Panc1 (cell line): ENCODE measurements at regions not wholly inside any gene's neighbourhood (a gene's known extent, or its start where the extent isn't known, plus 50 kb on each side); places are given as distances from the start of the nearest gene placed in this dataset.

ENCODE experiments used
- ATAC-seq: fragments of 200-7000 bp; cut with Tn5 transposase; 2 replicates; pipeline ENCODE4 v1.9.1; 2020; ENCODE audit warnings: mild to moderate bottlenecking, moderate library complexity
- BruUV-seq: library from RNA; stranded (reverse); fragments of 400-500 nt; replicated peaks from 2 replicates; lab custom pipeline; 2021; lab: Mats Ljungman, UMichigan
- CTCF ChIA-PET: fragments of 300-600 bp; sonication (Branson Sonifier 250); formaldehyde crosslinking; loops from one replicate; lab custom pipeline; 2022; ENCODE audit warnings: antibody characterized with exemption; lab: Charles Lee
- POLR2A ChIA-PET: fragments of 300-600 bp; sonication (Branson Sonifier 250); formaldehyde crosslinking; loops from one replicate; lab custom pipeline; 2022; ENCODE audit warnings: antibody characterized with exemption; lab: Charles Lee
- DNase-seq: peaks from one replicate; pipeline ENCODE4 v3.0.0-alpha.2; 2010; ENCODE audit warnings: low read depth, low spot score
- H3K27ac ChIP-seq: 2 replicates; pipeline ENCODE4 v1.5.1; 2011; ENCODE audit warnings: mild to moderate bottlenecking, low read length, inconsistent platforms
- H3K27me3 ChIP-seq: fragments of 200-500 bp; sonication (Bioruptor generic); 2 replicates; pipeline ENCODE4 v1.6.0; 2014; ENCODE audit warnings: low read length, inconsistent platforms; ENCODE audit not compliant: control insufficient read depth, insufficient read depth
- H3K36me3 ChIP-seq: fragments of 200-500 bp; sonication (Bioruptor generic); 2 replicates; pipeline ENCODE4 v1.5.1; 2014; ENCODE audit warnings: inconsistent platforms, mild to moderate bottlenecking, low read length, moderate library complexity; ENCODE audit not compliant: control insufficient read depth, insufficient read depth
- H3K4me1 ChIP-seq: 2 replicates; pipeline ENCODE4 v1.5.1; 2011; ENCODE audit warnings: inconsistent platforms, mild to moderate bottlenecking, low read length, moderate library complexity; ENCODE audit not compliant: control insufficient read depth, insufficient read depth
- H3K4me3 ChIP-seq, 2 experiments: 2 replicates each; pipeline ENCODE4 v1.5.1; 2011 to 2012; ENCODE audit warnings: low read depth in 2 of 2, low read length in 2 of 2, mild to moderate bottlenecking in 2 of 2, inconsistent platforms in 1 of 2, moderate library complexity in 1 of 2
- H3K9me3 ChIP-seq: fragments of 200-500 bp; sonication (Bioruptor generic); 2 replicates; pipeline ENCODE4 v1.5.1; 2014; ENCODE audit warnings: low read depth, mild to moderate bottlenecking, inconsistent platforms, low read length, moderate library complexity; ENCODE audit not compliant: control insufficient read depth, insufficient read depth
- CTCF ChIP-seq: fragments of 450-650 bp; IDR thresholded peaks from 2 replicates; pipeline ENCODE4 v1.5.1; 2017; ENCODE audit warnings: mild to moderate bottlenecking
- POLR2AphosphoS5 ChIP-seq: IDR thresholded peaks from 2 replicates; pipeline ENCODE4 v1.6.1; 2012; ENCODE audit warnings: mild to moderate bottlenecking, low read depth, low read length, moderate library complexity
- REST ChIP-seq, 2 experiments: IDR thresholded peaks; 2 replicates each; pipeline ENCODE4 v1.6.1; 2011 to 2012; ENCODE audit warnings: low read depth in 2 of 2, control low read depth in 1 of 2, low read length in 1 of 2, mild to moderate bottlenecking in 1 of 2, moderate library complexity in 1 of 2; ENCODE audit not compliant: insufficient read depth in 1 of 2
- SIN3A ChIP-seq: IDR thresholded peaks from 2 replicates; pipeline ENCODE4 v1.6.1; 2012; ENCODE audit warnings: low read depth, mild to moderate bottlenecking, low read length, moderate library complexity, borderline replicate concordance; ENCODE audit not compliant: insufficient read depth
- TCF7L2 ChIP-seq: IDR thresholded peaks from 2 replicates; pipeline ENCODE4 v1.6.1; 2011; ENCODE audit warnings: mild to moderate bottlenecking, low read depth, low read length, inconsistent platforms
- in situ Hi-C: cut with HindIII; loops from 2 replicates; pipeline ENCODE4 v1.10.0; 2016; ENCODE audit warnings: low sequenced_read_pairs, low pct_unique_long_range_greater_than_20kb
- intact Hi-C: fragments of 100-400 bp; cut with micrococcal nuclease; formaldehyde crosslinking; loops from one replicate; pipeline ENCODE4 v1.10.0; 2022; ENCODE audit not compliant: unreplicated experiment

- POLR2A ChIA-PET: no interaction called here
- ATAC-seq: no peak
Measured at GRCh38 chr13:85108356-85108755, 690.9 kb downstream of the SLITRK6 start.

GRCh38 chr13:85099245-85099644 lies 700.0 kb downstream of the SLITRK6 start:
- CTCF ChIA-PET: no interaction called here
- POLR2A ChIA-PET: no interaction called here
- H3K27me3 ChIP-seq: no peaks in the 10 kb centered on the region
- no peak overlapping the region for H3K4me3 ChIP-seq
- intact Hi-C loops (no loop called here), in situ Hi-C loops (no loop called here)
- H3K27ac ChIP-seq: no peak overlapping the region
- DNase-seq: no peak
- BruUV-seq: no TSS peak
- ATAC-seq: no peak
- H3K4me1 ChIP-seq: no peaks in the 10 kb centered on the region
- H3K36me3 ChIP-seq: no peaks in the 10 kb centered on the region
- H3K9me3 ChIP-seq: no peaks in the 10 kb centered on the region
- TF ChIP-seq CTCF: no peak
- TF ChIP-seq SIN3A: no peak
- TF ChIP-seq POLR2AphosphoS5: no peak
- no peak for TF ChIP-seq REST (IDR thresholded peaks at IDR 0.05; ENCODE audit: insufficient read depth in 1 of 2, low read depth in 2 of 2, low read length in 1 of 2)
- no peak for TF ChIP-seq TCF7L2

More at GRCh38 chr13:85108356-85108755, 690.9 kb downstream of the SLITRK6 start:
- Histone ChIP-seq H3K9me3 (no peaks in the 10 kb centered on the region), H3K4me1 (no peaks in the 10 kb centered on the region), H3K36me3 (no peaks in the 10 kb centered on the region), H3K27ac (no peak overlapping the region), H3K27me3 (no peaks in the 10 kb centered on the region), H3K4me3 (no peak overlapping the region)
- no peak for TF ChIP-seq REST (IDR thresholded peaks at IDR 0.05; ENCODE audit: insufficient read depth in 1 of 2, low read depth in 2 of 2, low read length in 1 of 2)
- TF ChIP-seq TCF7L2: no peak
- no peak for TF ChIP-seq CTCF
- TF ChIP-seq POLR2AphosphoS5: no peak
- TF ChIP-seq SIN3A: no peak
- no peak for DNase-seq
- CTCF ChIA-PET: no interaction called here
- no TSS peak for BruUV-seq
- in situ Hi-C loops (no loop called here), intact Hi-C loops (no loop called here)
